Natural killer cell treated with Interleukin-12 subunit alpha and Interleukin-12 subunit beta and Interleukin-15 and Interleukin-18, amount 100 ng/mL, for 72 hours (primary cell): ENCODE measurements at regions not wholly inside any gene's neighbourhood (a gene's known extent, or its start where the extent isn't known, plus 50 kb on each side); places are given as distances from the start of the nearest gene placed in this dataset.
"Not testable (repeated sequence)": the region's sequence is repeated elsewhere in the genome, so short reads cannot be mapped to it uniquely, and the experiment has no call there.

Experiments used
- ATAC-seq, 2 donors: fragments of 150-1000 bp; cut with Tn5 transposase in 1 of 2; sonication (Bioruptor Pico), chemical (Tn5 transposase) in 1 of 2; 2 replicates each; pipeline ENCODE4 v1.10.0; 2021
- DNase-seq: peaks from one replicate; pipeline ENCODE4 v3.0.0; 2022; ENCODE audit warnings: low spot score
- H3K27ac Mint-ChIP-seq, 2 donors: 1 replicate in 1 of 2; 2 replicates in 1 of 2; pipeline ENCODE4 v1.8.0; 2022; ENCODE audit warnings: mixed read lengths in 2 of 2, mild to moderate bottlenecking in 1 of 2, moderate library complexity in 1 of 2
- H3K27me3 Mint-ChIP-seq, 2 donors: 1 replicate in 1 of 2; 2 replicates in 1 of 2; pipeline ENCODE4 v1.8.0; 2022; ENCODE audit warnings: mixed read lengths in 2 of 2
- H3K36me3 Mint-ChIP-seq: one replicate; pipeline ENCODE4 v1.8.0; 2022; ENCODE audit warnings: mixed read lengths
- H3K4me1 Mint-ChIP-seq, 2 donors: 1 replicate in 1 of 2; 2 replicates in 1 of 2; pipeline ENCODE4 v1.8.0; 2022; ENCODE audit warnings: low read depth in 2 of 2, mixed read lengths in 2 of 2, mild to moderate bottlenecking in 1 of 2
- H3K4me3 Mint-ChIP-seq: one replicate; pipeline ENCODE4 v1.8.0; 2022; ENCODE audit warnings: mixed read lengths
- H3K9me3 Mint-ChIP-seq: 2 replicates; pipeline ENCODE4 v1.8.0; 2022; ENCODE audit warnings: mixed read lengths

- Mint-ChIP-seq H3K27ac (no peak overlapping the region), H3K9me3 (no peaks in the 10 kb centered on the region), H3K27me3 (peaks cover 9 to 16% of the 10 kb centered on the region in 2 donors), H3K36me3 (no peaks in the 10 kb centered on the region), H3K4me3 (no peak overlapping the region), H3K4me1 (no peaks in the 10 kb centered on the region)
- no peak for ATAC-seq
- DNase-seq, result no peak
Observed at GRCh38 chrX:3443184-3443583, 96.7 kb upstream of the MXRA5 start.

- DNase-seq (no peak), ATAC-seq (no peak)
- peaks cover 9 to 11% of the 10 kb centered on the region in 2 donors for H3K27me3 Mint-ChIP-seq
- no peak overlapping the region for H3K27ac Mint-ChIP-seq
- H3K4me3 Mint-ChIP-seq, result no peak overlapping the region
- H3K36me3 Mint-ChIP-seq, result no peaks in the 10 kb centered on the region
- H3K9me3 Mint-ChIP-seq, result no peaks in the 10 kb centered on the region
- H3K4me1 Mint-ChIP-seq, result no peaks in the 10 kb centered on the region
Observed at GRCh38 chrX:3442691-3443090, 96.2 kb upstream of the MXRA5 start.

- ATAC-seq (no peak), DNase-seq (no peak)
- H3K27ac Mint-ChIP-seq, result no peak overlapping the region
- no peak overlapping the region for H3K4me3 Mint-ChIP-seq
- no peaks in the 10 kb centered on the region for H3K4me1 Mint-ChIP-seq
- no peaks in the 10 kb centered on the region for H3K36me3 Mint-ChIP-seq
- H3K27me3 Mint-ChIP-seq, result peaks cover 9 to 10% of the 10 kb centered on the region in 2 donors
- no peaks in the 10 kb centered on the region for H3K9me3 Mint-ChIP-seq
Observed at GRCh38 chrX:3440981-3441380, 94.5 kb upstream of the MXRA5 start.

- not testable (repeated sequence) for H3K4me3 Mint-ChIP-seq, H3K27ac Mint-ChIP-seq, H3K27me3 Mint-ChIP-seq, H3K36me3 Mint-ChIP-seq, H3K4me1 Mint-ChIP-seq, DNase-seq, ATAC-seq, H3K9me3 Mint-ChIP-seq
Observed at GRCh38 chrX:3435916-3436315, 89.5 kb upstream of the MXRA5 start.

- no peak overlapping the region for H3K27ac Mint-ChIP-seq
- no peak for ATAC-seq
- DNase-seq, result no peak
- no peaks in the 10 kb centered on the region for H3K4me1 Mint-ChIP-seq
- no peak overlapping the region for H3K4me3 Mint-ChIP-seq
- no peaks in the 10 kb centered on the region for H3K9me3 Mint-ChIP-seq
- no peaks in the 10 kb centered on the region for H3K36me3 Mint-ChIP-seq
- H3K27me3 Mint-ChIP-seq, result peaks cover 4 to 6% of the 10 kb centered on the region in 2 donors
Observed at GRCh38 chrX:3435057-3435456, 88.6 kb upstream of the MXRA5 start.

- H3K27ac Mint-ChIP-seq, result no peak overlapping the region
- no peak for DNase-seq
- H3K9me3 Mint-ChIP-seq, result no peaks in the 10 kb centered on the region
- no peak overlapping the region for H3K4me3 Mint-ChIP-seq
- no peaks in the 10 kb centered on the region for H3K4me1 Mint-ChIP-seq
- peaks cover 0 to 2% of the 10 kb centered on the region in 2 donors for H3K27me3 Mint-ChIP-seq
- ATAC-seq, result no peak
- H3K36me3 Mint-ChIP-seq, result no peaks in the 10 kb centered on the region
Observed at GRCh38 chrX:3428792-3429191, 82.3 kb upstream of the MXRA5 start.

GRCh38 chrX:3426552-3426951 lies 80.1 kb upstream of the MXRA5 start:
- no peaks in the 10 kb centered on the region for H3K36me3 Mint-ChIP-seq
- no peak overlapping the region for H3K4me3 Mint-ChIP-seq
- H3K27ac Mint-ChIP-seq, result no peak overlapping the region
- no peaks in the 10 kb centered on the region for H3K4me1 Mint-ChIP-seq
- DNase-seq, result no peak
- no peaks in the 10 kb centered on the region for H3K9me3 Mint-ChIP-seq
- peaks cover 0 to 2% of the 10 kb centered on the region in 2 donors for H3K27me3 Mint-ChIP-seq
- no peak for ATAC-seq

GRCh38 chrX:3425031-3425430 lies 78.6 kb upstream of the MXRA5 start:
- Mint-ChIP-seq H3K4me3 (no peak overlapping the region), H3K27ac (no peak overlapping the region), H3K9me3 (no peaks in the 10 kb centered on the region), H3K36me3 (no peaks in the 10 kb centered on the region), H3K4me1 (no peaks in the 10 kb centered on the region), H3K27me3 (peaks cover 0 to 2% of the 10 kb centered on the region in 2 donors)
- no peak for ATAC-seq
- no peak for DNase-seq

GRCh38 chrX:3420316-3420715 lies 73.9 kb upstream of the MXRA5 start:
- H3K36me3 Mint-ChIP-seq, result no peaks in the 10 kb centered on the region
- H3K9me3 Mint-ChIP-seq, result no peaks in the 10 kb centered on the region
- no peaks in the 10 kb centered on the region for H3K4me1 Mint-ChIP-seq
- no peak overlapping the region for H3K27ac Mint-ChIP-seq
- H3K4me3 Mint-ChIP-seq, result no peak overlapping the region
- peaks cover 7 to 11% of the 10 kb centered on the region in 2 donors for H3K27me3 Mint-ChIP-seq
- ATAC-seq (no peak), DNase-seq (no peak)

- Mint-ChIP-seq H3K27ac (no peak overlapping the region), H3K4me1 (no peaks in the 10 kb centered on the region)
- ATAC-seq, result no peak
Observed at GRCh38 chrX:3415011-3415410, 68.6 kb upstream of the MXRA5 start.

GRCh38 chrX:3411626-3412025 lies 65.2 kb upstream of the MXRA5 start:
- not testable (repeated sequence) for ATAC-seq, H3K36me3 Mint-ChIP-seq, H3K27ac Mint-ChIP-seq, DNase-seq, H3K4me3 Mint-ChIP-seq, H3K9me3 Mint-ChIP-seq, H3K27me3 Mint-ChIP-seq, H3K4me1 Mint-ChIP-seq

More at GRCh38 chrX:3415011-3415410, 68.6 kb upstream of the MXRA5 start:
- Mint-ChIP-seq H3K9me3 (no peaks in the 10 kb centered on the region), H3K27me3 (peaks cover 7 to 11% of the 10 kb centered on the region in 2 donors), H3K4me3 (no peak overlapping the region), H3K36me3 (no peaks in the 10 kb centered on the region)
- DNase-seq, result no peak

GRCh38 chrX:3409936-3410335 lies 63.5 kb upstream of the MXRA5 start:
- H3K9me3 Mint-ChIP-seq, H3K36me3 Mint-ChIP-seq, DNase-seq, H3K4me1 Mint-ChIP-seq, H3K27ac Mint-ChIP-seq, H3K27me3 Mint-ChIP-seq, ATAC-seq, H3K4me3 Mint-ChIP-seq: not testable (repeated sequence)

GRCh38 chrX:3407781-3408180 lies 61.3 kb upstream of the MXRA5 start:
- Mint-ChIP-seq H3K27me3 (peaks cover 0 to 6% of the 10 kb centered on the region in 2 donors), H3K27ac (no peak overlapping the region), H3K36me3 (no peaks in the 10 kb centered on the region), H3K9me3 (no peaks in the 10 kb centered on the region), H3K4me1 (no peaks in the 10 kb centered on the region), H3K4me3 (no peak overlapping the region)
- ATAC-seq (no peak), DNase-seq (no peak)

- ATAC-seq (no peak), DNase-seq (no peak)
- no peaks in the 10 kb centered on the region for H3K36me3 Mint-ChIP-seq
- H3K9me3 Mint-ChIP-seq, result no peaks in the 10 kb centered on the region
- H3K4me1 Mint-ChIP-seq, result no peaks in the 10 kb centered on the region
- H3K27me3 Mint-ChIP-seq, result peaks cover 0 to 6% of the 10 kb centered on the region in 2 donors
- H3K27ac Mint-ChIP-seq, result no peak overlapping the region
- H3K4me3 Mint-ChIP-seq, result no peak overlapping the region
Observed at GRCh38 chrX:3407121-3407520, 60.7 kb upstream of the MXRA5 start.

GRCh38 chrX:3403748-3404147 lies 57.3 kb upstream of the MXRA5 start:
- peaks cover 8 to 16% of the 10 kb centered on the region in 2 donors for H3K27me3 Mint-ChIP-seq
- no peak for ATAC-seq
- H3K27ac Mint-ChIP-seq, result no peak overlapping the region
- no peak for DNase-seq
- no peaks in the 10 kb centered on the region for H3K36me3 Mint-ChIP-seq
- no peaks in the 10 kb centered on the region for H3K9me3 Mint-ChIP-seq
- no peak overlapping the region for H3K4me3 Mint-ChIP-seq
- H3K4me1 Mint-ChIP-seq, result no peaks in the 10 kb centered on the region
